Activated naive CD4-positive, alpha-beta T cell treated with anti-CD3 and anti-CD28 coated beads for 36 hours (primary cell): ENCODE measurements at regions not wholly inside any gene's neighbourhood (a gene's known extent, or its start where the extent isn't known, plus 50 kb on each side); places are given as distances from the start of the nearest gene placed in this dataset.

ENCODE experiments used
- CTCF ChIA-PET: fragments of 350-600 bp; sonication (Branson Sonifier 250); formaldehyde crosslinking; loops from one replicate; lab custom pipeline; 2021; ENCODE audit warnings: antibody characterized with exemption; lab: Charles Lee
- DNase-seq: peaks from one replicate; pipeline ENCODE4 v3.0.0-alpha.2; 2020
- H3K27ac Mint-ChIP-seq: one replicate; pipeline ENCODE4 v1.8.0; 2021; ENCODE audit warnings: mild to moderate bottlenecking, mixed read lengths
- H3K27me3 Mint-ChIP-seq: one replicate; pipeline ENCODE4 v1.8.0; 2021; ENCODE audit warnings: low read depth, mixed read lengths
- H3K36me3 Mint-ChIP-seq: one replicate; pipeline ENCODE4 v1.8.0; 2021; ENCODE audit warnings: low read depth, mixed read lengths
- H3K4me1 Mint-ChIP-seq: one replicate; pipeline ENCODE4 v1.8.0; 2021; ENCODE audit warnings: low read depth, mixed read lengths
- H3K4me3 Mint-ChIP-seq: one replicate; pipeline ENCODE4 v1.8.0; 2021; ENCODE audit warnings: mild to moderate bottlenecking, moderate library complexity, mixed read lengths
- H3K9me3 Mint-ChIP-seq: one replicate; pipeline ENCODE4 v1.8.0; 2021; ENCODE audit warnings: mixed read lengths
- intact Hi-C: fragments of 100-400 bp; cut with micrococcal nuclease; formaldehyde crosslinking; loops from one replicate; pipeline ENCODE4 v1.15.1; 2023

DNA sequence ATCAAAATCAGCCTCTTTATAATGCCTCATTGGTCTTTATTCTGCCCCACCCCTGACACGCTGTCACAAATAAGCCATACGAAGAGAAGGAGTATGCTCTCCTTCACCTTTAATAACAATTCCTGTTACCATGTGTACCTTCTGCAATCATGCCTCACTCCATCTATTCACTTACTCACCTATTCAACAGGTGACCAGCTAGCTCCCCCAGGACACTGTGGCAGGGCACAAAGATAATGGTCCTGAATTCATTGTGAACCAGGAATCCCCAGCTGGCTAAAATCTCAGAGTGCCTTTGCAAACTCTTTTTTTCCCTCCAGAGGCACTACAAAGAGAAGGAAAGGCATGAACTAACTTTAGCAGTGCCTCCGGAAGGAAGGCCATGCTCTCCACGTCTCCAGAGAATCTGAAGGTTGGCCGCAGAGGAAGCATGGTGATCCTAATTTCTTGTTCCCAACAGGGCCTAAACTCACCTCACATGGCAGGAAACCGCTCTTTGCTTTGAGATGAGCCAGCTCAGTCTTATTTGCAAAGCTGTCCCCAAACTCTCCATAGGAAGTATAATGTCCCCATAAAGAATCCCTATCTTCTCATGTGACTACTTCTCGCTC lies 590.3 kb downstream of the BUD13 start:
- Mint-ChIP-seq H3K9me3 (no peaks in the 10 kb centered on the region), H3K4me1 (no peaks in the 10 kb centered on the region), H3K27ac (no peak overlapping the region), H3K4me3 (no peak overlapping the region), H3K36me3 (no peaks in the 10 kb centered on the region), H3K27me3 (peaks cover 2% of the 10 kb centered on the region)
- CTCF ChIA-PET: no interaction called here
- intact Hi-C loops: no loop called here
- no peak for DNase-seq

DNA sequence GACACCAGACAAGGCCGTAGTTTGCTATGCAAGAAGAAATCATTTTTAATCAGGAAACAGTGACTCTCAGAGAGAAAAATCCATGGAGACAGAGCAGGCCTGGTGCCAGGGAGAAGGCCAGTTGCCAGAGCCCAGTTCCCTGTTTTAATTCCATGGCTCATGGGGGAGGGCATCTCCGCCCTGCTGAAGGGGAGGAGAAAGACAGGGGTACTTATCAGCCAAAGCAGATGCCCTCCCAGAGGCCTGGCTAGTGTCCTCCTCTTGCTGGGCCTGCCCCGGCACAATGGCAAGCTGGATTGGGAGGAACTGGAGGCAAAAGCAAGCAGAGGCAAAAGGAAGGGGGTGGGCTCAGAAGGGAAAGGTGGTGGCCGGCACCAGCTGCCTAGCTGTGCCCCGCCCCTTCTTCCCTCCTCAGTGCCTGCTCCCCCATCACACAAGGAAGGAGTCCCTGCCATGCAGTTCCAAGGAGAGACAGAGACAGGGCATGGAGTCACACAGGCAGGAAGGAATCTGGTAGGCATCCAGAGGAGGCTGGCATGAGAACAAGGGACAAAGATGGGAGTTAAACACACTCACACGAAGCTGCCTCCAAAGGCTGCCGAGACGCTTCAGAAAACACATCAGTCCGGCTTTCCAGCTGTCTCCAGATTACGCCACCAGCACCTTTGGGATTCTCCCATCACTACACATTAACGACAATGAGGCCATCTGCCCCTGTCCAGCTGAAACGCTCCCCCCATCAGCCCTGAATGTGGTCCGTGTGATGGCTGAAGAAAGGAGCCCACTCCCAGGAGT lies 591.8 kb downstream of the BUD13 start:
- H3K9me3 Mint-ChIP-seq: no peaks in the 10 kb centered on the region
- H3K4me1 Mint-ChIP-seq: no peaks in the 10 kb centered on the region
- no peak overlapping the region for H3K4me3 Mint-ChIP-seq
- intact Hi-C loops: no loop called here
- CTCF ChIA-PET: no interaction called here
- DNase-seq: no peak
- no peak overlapping the region for H3K27ac Mint-ChIP-seq
- H3K27me3 Mint-ChIP-seq: peaks cover 2% of the 10 kb centered on the region
- H3K36me3 Mint-ChIP-seq: no peaks in the 10 kb centered on the region

- Mint-ChIP-seq H3K9me3 (no peaks in the 10 kb centered on the region), H3K36me3 (no peaks in the 10 kb centered on the region), H3K27ac (no peak overlapping the region), H3K27me3 (peaks cover 8% of the 10 kb centered on the region), H3K4me3 (no peak overlapping the region), H3K4me1 (no peaks in the 10 kb centered on the region)
- CTCF ChIA-PET: no interaction called here
- DNase-seq: no peak
- intact Hi-C loops: no loop called here
These were observed 593.4 kb downstream of the BUD13 start for GRCh38 chr11:116179401-116179800.

DNA sequence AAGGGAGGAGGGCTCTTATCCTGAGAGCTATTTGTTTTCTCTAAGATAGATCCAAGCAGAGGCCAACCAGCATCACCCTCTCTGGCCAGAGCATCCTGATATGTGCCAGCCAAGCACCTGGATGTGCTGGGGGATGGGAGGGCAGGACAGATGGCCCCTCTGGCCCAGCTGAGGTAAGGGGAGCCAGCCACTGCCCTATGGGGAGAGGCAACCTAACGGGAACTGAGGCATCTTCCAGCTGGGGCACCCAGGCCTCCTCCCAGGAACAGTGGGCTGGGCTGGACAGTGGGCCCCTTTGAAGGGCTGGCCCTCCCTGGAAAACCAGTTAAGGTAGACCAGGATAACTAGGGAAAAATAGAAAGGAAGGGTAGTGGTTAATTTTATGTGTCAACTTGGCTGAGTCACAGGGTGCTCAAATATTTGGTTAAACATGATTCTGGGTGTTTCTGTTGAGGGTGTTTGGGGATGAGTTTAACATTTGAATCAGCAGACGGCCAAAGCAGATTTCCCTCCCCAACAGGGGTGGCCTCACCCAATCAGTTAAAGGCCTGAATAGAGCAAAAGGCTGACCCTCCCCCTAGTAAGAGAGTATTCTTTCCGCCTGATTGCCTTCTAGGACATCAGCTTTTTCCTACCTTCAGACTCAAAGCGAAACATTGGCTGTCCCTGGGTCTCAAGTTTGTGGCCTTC lies 595.1 kb downstream of the BUD13 start:
- Mint-ChIP-seq H3K27me3 (peaks cover 11% of the 10 kb centered on the region), H3K9me3 (no peaks in the 10 kb centered on the region), H3K4me1 (no peaks in the 10 kb centered on the region), H3K36me3 (no peaks in the 10 kb centered on the region), H3K4me3 (no peak overlapping the region), H3K27ac (no peak overlapping the region)
- intact Hi-C loops: no loop called here
- no peak for DNase-seq
- CTCF ChIA-PET: interaction anchor here (1.1 kb wide), 1 partner anchor 14 kb away, joined by 3 read pairs; no protein-coding TSS in a partner anchor

- Mint-ChIP-seq H3K27ac (no peak overlapping the region), H3K4me3 (no peak overlapping the region), H3K9me3 (no peaks in the 10 kb centered on the region), H3K4me1 (no peaks in the 10 kb centered on the region), H3K27me3 (peaks cover 12% of the 10 kb centered on the region), H3K36me3 (no peaks in the 10 kb centered on the region)
- intact Hi-C loops: no loop called here
- CTCF ChIA-PET: interaction anchor here (1.1 kb wide), 1 partner anchor 13 kb away, joined by 3 read pairs; no protein-coding TSS in a partner anchor
- no peak for DNase-seq
These were observed 596.2 kb downstream of the BUD13 start for GRCh38 chr11:116176484-116177005.

DNA sequence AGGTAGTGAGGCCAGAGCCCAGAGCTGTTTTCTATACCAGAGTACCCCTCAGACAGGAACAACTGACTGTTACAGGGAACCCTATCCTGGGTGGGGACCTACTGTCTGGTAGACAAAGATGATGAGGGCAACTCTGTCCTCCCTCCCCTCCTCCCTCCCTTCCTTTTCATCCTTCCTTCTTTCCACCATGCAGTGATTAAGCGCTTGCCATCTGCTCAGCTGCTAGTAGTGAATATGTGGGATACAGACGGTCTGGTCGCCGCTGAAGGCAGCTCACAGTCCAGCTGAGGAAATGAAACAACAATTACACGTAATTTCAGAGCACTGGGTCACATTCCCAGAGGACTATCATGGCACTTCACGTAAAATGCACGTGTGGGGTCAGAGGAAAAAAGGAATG lies 597.1 kb downstream of the BUD13 start:
- CTCF ChIA-PET: no interaction called here

DNA sequence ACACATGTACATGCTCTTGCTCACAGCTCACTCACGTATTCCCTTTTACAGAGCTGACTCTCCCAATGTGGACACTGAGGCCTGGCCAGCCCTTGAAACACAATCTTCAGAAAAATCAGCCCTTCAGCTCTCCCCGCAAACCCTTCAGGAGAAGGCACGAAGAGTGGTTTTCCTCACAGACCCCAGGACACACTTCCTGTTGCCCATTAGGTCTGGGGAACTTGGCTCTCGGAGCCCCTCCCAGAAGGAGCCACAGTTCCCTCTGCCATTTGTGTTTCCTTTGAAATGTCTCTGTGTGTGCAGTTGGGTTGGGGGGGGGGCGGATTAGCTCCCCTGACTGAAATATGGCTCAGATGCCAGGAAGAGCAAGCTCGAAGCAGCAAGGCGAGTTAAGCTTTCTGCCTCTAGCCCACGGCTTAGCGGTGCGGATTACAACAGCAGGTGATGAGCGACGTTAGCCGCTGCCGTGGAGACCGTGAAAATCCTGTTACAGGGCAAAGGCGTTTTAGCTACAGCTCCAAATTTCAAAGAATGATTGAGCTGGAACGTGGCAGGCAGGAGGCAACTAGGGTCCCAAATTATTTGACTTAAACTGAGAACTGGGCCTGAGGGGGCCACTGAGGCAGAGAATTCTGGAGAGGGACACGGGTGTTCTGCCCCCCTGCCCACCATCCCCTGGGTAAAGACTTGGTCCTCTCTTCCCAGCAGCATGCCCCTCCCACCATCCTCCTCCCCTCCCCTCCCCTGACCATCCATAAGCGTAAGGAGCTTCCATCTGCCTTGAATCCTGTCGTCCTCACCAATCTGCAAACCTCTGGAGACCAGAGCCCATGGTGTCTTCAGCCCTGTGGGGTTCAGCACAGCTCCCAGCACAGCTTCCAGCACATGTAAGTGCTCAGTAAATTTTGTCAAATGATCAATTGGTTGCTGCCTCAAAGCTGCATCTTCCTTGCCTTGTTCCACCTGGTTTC lies 598.6 kb downstream of the BUD13 start:
- CTCF ChIA-PET: no interaction called here
- H3K4me1 Mint-ChIP-seq: no peaks in the 10 kb centered on the region
- intact Hi-C loops: no loop called here
- no peak for DNase-seq
- peaks cover 10% of the 10 kb centered on the region for H3K27me3 Mint-ChIP-seq
- no peak overlapping the region for H3K4me3 Mint-ChIP-seq
- no peaks in the 10 kb centered on the region for H3K36me3 Mint-ChIP-seq
- no peaks in the 10 kb centered on the region for H3K9me3 Mint-ChIP-seq
- H3K27ac Mint-ChIP-seq: no peak overlapping the region

More for the DNA sequence above, 597.1 kb downstream of the BUD13 start:
- Mint-ChIP-seq H3K9me3 (no peaks in the 10 kb centered on the region), H3K27me3 (peaks cover 12% of the 10 kb centered on the region), H3K27ac (no peak overlapping the region), H3K4me3 (no peak overlapping the region), H3K36me3 (no peaks in the 10 kb centered on the region), H3K4me1 (no peaks in the 10 kb centered on the region)
- intact Hi-C loops: no loop called here
- DNase-seq: no peak

DNA sequence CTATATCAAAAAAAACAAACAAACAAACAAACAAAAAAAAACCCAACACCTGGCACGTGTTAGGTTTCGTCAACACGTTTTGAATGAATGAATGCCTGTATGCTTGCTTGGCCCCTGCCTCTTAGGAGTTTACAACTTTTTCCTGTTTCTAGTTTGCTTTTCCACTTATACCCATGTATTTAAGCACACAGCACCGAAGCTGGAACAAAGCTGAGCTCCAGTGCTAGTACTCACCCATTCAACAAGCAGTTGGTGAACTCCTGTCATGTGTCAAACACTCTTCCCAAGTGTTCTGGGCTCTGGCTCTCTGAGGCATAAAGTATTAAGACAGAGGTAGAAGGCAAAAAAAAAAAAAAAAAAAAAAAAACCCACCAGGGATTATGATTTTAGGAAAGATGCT lies 599.3 kb downstream of the BUD13 start:
- intact Hi-C loops: no loop called here
- H3K4me3 Mint-ChIP-seq: no peak overlapping the region
- no peak for DNase-seq
- peaks cover 10% of the 10 kb centered on the region for H3K27me3 Mint-ChIP-seq
- no peak overlapping the region for H3K27ac Mint-ChIP-seq
- H3K9me3 Mint-ChIP-seq: no peaks in the 10 kb centered on the region
- CTCF ChIA-PET: no interaction called here
- H3K4me1 Mint-ChIP-seq: no peaks in the 10 kb centered on the region
- H3K36me3 Mint-ChIP-seq: no peaks in the 10 kb centered on the region

- H3K27ac Mint-ChIP-seq: no peak overlapping the region
- H3K27me3 Mint-ChIP-seq: peaks cover 10% of the 10 kb centered on the region
- H3K36me3 Mint-ChIP-seq: no peaks in the 10 kb centered on the region
- H3K4me1 Mint-ChIP-seq: no peaks in the 10 kb centered on the region
- intact Hi-C loops: no loop called here
- DNase-seq: no peak
- CTCF ChIA-PET: no interaction called here
- no peak overlapping the region for H3K4me3 Mint-ChIP-seq
- no peaks in the 10 kb centered on the region for H3K9me3 Mint-ChIP-seq
These were observed 599.9 kb downstream of the BUD13 start for GRCh38 chr11:116172851-116173250.

DNA sequence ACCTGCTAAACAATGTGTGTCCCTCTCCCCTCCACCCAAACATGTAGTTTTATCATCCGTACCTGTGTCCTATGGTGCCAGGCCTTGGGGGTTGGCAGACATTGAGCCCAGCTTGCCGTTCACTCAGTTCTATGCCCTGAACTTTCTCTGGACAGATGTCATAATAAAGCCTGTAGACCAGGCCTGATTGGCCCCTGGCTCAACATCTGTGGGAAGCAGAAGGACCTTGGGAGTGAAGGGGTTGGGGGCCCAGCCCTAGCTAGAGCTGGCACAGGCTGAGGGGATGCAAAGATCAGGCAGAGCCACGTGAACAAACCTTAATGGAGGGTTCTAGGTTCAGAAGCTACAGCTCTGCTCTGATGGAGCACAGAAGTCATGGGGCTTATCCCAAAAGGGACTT lies 600.6 kb downstream of the BUD13 start:
- Mint-ChIP-seq H3K4me3 (no peak overlapping the region), H3K27ac (no peak overlapping the region), H3K27me3 (peaks cover 10% of the 10 kb centered on the region), H3K9me3 (no peaks in the 10 kb centered on the region), H3K36me3 (no peaks in the 10 kb centered on the region), H3K4me1 (no peaks in the 10 kb centered on the region)
- CTCF ChIA-PET: no interaction called here
- intact Hi-C loops: no loop called here
- DNase-seq: no peak

- no peaks in the 10 kb centered on the region for H3K36me3 Mint-ChIP-seq
- intact Hi-C loops: no loop called here
- CTCF ChIA-PET: interaction anchor here (0.6 kb wide), 1 partner anchor 34 kb away, joined by 3 read pairs; no protein-coding TSS in a partner anchor
- H3K9me3 Mint-ChIP-seq: no peaks in the 10 kb centered on the region
- no peak for DNase-seq
- H3K27ac Mint-ChIP-seq: no peak overlapping the region
- peaks cover 10% of the 10 kb centered on the region for H3K27me3 Mint-ChIP-seq
- H3K4me3 Mint-ChIP-seq: no peak overlapping the region
- H3K4me1 Mint-ChIP-seq: no peaks in the 10 kb centered on the region
These were observed 601.3 kb downstream of the BUD13 start for GRCh38 chr11:116171271-116172140.
